Endodermal cell (in vitro differentiated cells): ENCODE measurements at regions not wholly inside any gene's neighbourhood (a gene's known extent, or its start where the extent isn't known, plus 50 kb on each side); places are given as distances from the start of the nearest gene placed in this dataset.

Experiments
- DNase-seq: peaks from one replicate; pipeline ENCODE4 v3.0.0-alpha.2; 2017
- H3K27ac ChIP-seq: 2 replicates; pipeline ENCODE4 v1.5.1; 2013; ENCODE audit warnings: mild to moderate bottlenecking, low read depth, low read length, moderate library complexity
- H3K27me3 ChIP-seq: 2 replicates; pipeline ENCODE4 v1.6.1; 2013; ENCODE audit warnings: mild to moderate bottlenecking, low read length, moderate library complexity; ENCODE audit not compliant: insufficient read depth, control insufficient read depth, poor library complexity, severe bottlenecking
- H3K36me3 ChIP-seq: 2 replicates; pipeline ENCODE4 v1.7.0; 2013; ENCODE audit warnings: mild to moderate bottlenecking, low read length, moderate library complexity; ENCODE audit not compliant: control insufficient read depth, insufficient read depth
- H3K4me1 ChIP-seq: one replicate; pipeline ENCODE4 v1.7.0; 2013; ENCODE audit warnings: low read length; ENCODE audit not compliant: control insufficient read depth, insufficient read depth
- H3K4me3 ChIP-seq: 2 replicates; pipeline ENCODE4 v1.5.1; 2013; ENCODE audit warnings: mild to moderate bottlenecking, low read length, moderate library complexity
- H3K9ac ChIP-seq: 2 replicates; pipeline ENCODE4 v1.6.1; 2013; ENCODE audit warnings: mild to moderate bottlenecking, low read length, moderate library complexity; ENCODE audit not compliant: poor library complexity, severe bottlenecking; ENCODE audit errors: extremely low read depth
- H3K9me3 ChIP-seq: 2 replicates; pipeline ENCODE4 v1.6.1; 2013; ENCODE audit warnings: mild to moderate bottlenecking, low read length, moderate library complexity; ENCODE audit not compliant: control insufficient read depth
- H3K27ac Mint-ChIP-seq: 2 replicates; pipeline ENCODE4 v1.8.0; 2020; ENCODE audit warnings: mixed read lengths
- H3K27me3 Mint-ChIP-seq: 2 replicates; pipeline ENCODE4 v1.8.0; 2021; ENCODE audit warnings: mild to moderate bottlenecking, mixed read lengths; ENCODE audit not compliant: insufficient read depth
- H3K36me3 Mint-ChIP-seq: 2 replicates; pipeline ENCODE4 v1.8.0; 2020; ENCODE audit warnings: low read depth, mixed read lengths
- H3K4me1 Mint-ChIP-seq: 2 replicates; pipeline ENCODE4 v1.8.0; 2020; ENCODE audit warnings: mixed read lengths
- H3K4me3 Mint-ChIP-seq: 2 replicates; pipeline ENCODE4 v1.8.0; 2020; ENCODE audit warnings: mild to moderate bottlenecking, moderate library complexity, mixed read lengths
- H3K9me3 Mint-ChIP-seq: 2 replicates; pipeline ENCODE4 v1.8.0; 2020; ENCODE audit warnings: mild to moderate bottlenecking, mixed read lengths
- WGBS, 2 experiments: methylation state at CpG; one replicate each; pipeline versions ENCODE4 v1.1.5 to v1.1.7; 2013; ENCODE audit warnings: missing lambda C conversion rate in 2 of 2, mixed read lengths in 1 of 2; ENCODE audit not compliant: insufficient coverage in 1 of 2, insufficient read length in 1 of 2; 5-methylcytosine and 5-hydroxymethylcytosine counted together
- TF ChIP-seq, protein P1 (sequence below): fragments of 200-600 bp; sonication (generic); conservative IDR thresholded peaks from 2 replicates; pipeline ENCODE4 v1.5.0; 2021; ENCODE audit warnings: antibody characterized with exemption, mild to moderate bottlenecking

DNA sequence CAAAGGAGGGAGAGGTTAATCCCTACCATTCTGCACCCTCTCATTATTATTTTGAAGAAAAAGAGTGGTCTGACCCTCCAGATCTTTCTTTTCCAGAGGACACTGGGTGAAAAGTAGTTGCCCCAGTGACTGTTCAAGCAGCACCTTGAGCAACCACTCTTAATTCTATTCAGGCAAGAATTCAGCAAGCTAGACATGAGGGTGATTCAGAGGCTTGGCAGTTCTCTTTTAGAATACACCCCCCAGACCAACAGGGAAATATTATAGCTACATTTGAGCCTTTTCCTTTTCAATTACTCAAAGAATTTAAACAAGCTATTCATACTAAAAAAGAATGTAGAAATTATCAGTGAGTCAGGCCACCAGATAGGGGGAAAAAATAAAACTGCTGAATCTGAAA lies 178.3 kb downstream of the MRPS30 start:
- no peak for DNase-seq
- H3K36me3 Mint-ChIP-seq, result peaks cover 4% of the 10 kb centered on the region
- H3K27ac Mint-ChIP-seq, result no peak overlapping the region
- peaks cover 82% of the 10 kb centered on the region for H3K9me3 Mint-ChIP-seq
- Histone ChIP-seq H3K9ac (no peak overlapping the region), H3K4me1 (no peaks in the 10 kb centered on the region), H3K9me3 (peaks cover 41% of the 10 kb centered on the region), H3K36me3 (no peaks in the 10 kb centered on the region), H3K27me3 (no peaks in the 10 kb centered on the region), H3K27ac (no peak overlapping the region), H3K4me3 (no peak overlapping the region)
- H3K27me3 Mint-ChIP-seq, result no peaks in the 10 kb centered on the region
- H3K4me3 Mint-ChIP-seq, result no peak overlapping the region
- H3K4me1 Mint-ChIP-seq, result no peaks in the 10 kb centered on the region
- TF ChIP-seq, protein P1, sequence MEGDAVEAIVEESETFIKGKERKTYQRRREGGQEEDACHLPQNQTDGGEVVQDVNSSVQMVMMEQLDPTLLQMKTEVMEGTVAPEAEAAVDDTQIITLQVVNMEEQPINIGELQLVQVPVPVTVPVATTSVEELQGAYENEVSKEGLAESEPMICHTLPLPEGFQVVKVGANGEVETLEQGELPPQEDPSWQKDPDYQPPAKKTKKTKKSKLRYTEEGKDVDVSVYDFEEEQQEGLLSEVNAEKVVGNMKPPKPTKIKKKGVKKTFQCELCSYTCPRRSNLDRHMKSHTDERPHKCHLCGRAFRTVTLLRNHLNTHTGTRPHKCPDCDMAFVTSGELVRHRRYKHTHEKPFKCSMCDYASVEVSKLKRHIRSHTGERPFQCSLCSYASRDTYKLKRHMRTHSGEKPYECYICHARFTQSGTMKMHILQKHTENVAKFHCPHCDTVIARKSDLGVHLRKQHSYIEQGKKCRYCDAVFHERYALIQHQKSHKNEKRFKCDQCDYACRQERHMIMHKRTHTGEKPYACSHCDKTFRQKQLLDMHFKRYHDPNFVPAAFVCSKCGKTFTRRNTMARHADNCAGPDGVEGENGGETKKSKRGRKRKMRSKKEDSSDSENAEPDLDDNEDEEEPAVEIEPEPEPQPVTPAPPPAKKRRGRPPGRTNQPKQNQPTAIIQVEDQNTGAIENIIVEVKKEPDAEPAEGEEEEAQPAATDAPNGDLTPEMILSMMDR, result no peak

DNA sequence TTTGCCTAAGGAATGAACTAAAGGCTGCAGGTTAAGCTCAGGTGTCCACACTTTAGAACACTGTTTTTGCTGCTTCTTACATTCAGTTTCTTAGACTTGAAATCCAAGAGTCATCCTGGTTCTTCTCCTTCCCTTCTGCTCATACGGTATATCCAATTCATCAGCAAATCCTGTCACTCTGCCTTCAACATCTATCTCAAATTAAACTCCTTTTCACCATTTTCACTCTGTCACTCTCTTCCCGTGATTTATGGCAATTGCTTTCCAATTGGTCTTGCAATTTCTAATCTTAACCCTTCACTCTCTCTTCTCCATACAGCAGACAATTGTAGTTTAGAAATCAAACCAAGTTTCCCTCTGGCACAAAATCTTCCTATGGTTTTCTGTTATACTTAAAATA lies 182.9 kb downstream of the MRPS30 start:
- Histone ChIP-seq H3K4me3 (no peak overlapping the region), H3K27ac (no peak overlapping the region), H3K4me1 (no peaks in the 10 kb centered on the region), H3K36me3 (no peaks in the 10 kb centered on the region), H3K9me3 (peaks cover 19% of the 10 kb centered on the region), H3K9ac (no peak overlapping the region), H3K27me3 (no peaks in the 10 kb centered on the region)
- peaks cover 3% of the 10 kb centered on the region for H3K36me3 Mint-ChIP-seq
- 82 to 89% methylated on average over 2 of the region's 2 CpGs for WGBS, 2 experiments
- H3K4me3 Mint-ChIP-seq, result no peak overlapping the region
- no peak overlapping the region for H3K27ac Mint-ChIP-seq
- TF ChIP-seq, protein P1, result no peak
- DNase-seq, result no peak
- no peaks in the 10 kb centered on the region for H3K27me3 Mint-ChIP-seq
- H3K9me3 Mint-ChIP-seq, result peaks cover 46% of the 10 kb centered on the region
- H3K4me1 Mint-ChIP-seq, result no peaks in the 10 kb centered on the region

DNA sequence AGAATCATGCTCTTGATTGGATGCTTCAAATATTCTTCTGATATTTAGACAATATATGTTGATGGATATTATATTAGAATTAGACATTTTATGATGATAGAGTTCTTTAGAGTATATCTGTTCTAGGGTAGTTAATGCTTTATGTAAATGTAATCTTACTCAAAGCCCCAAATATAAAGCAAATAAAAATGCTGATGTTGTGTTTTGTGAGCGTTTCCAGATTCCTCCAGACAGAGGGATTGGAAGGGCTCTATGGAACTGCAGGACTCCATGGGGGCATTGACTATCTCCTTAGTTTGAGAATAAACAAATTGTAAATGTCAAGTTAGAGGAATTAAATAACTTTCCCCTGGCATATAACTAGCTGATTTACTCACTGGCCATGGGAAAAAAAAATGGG lies 184.5 kb downstream of the MRPS30 start:
- Histone ChIP-seq H3K9ac (no peak overlapping the region), H3K4me3 (no peak overlapping the region), H3K27me3 (no peaks in the 10 kb centered on the region), H3K27ac (no peak overlapping the region), H3K4me1 (no peaks in the 10 kb centered on the region), H3K9me3 (peaks cover 19% of the 10 kb centered on the region), H3K36me3 (no peaks in the 10 kb centered on the region)
- TF ChIP-seq, protein P1, result no peak
- peaks cover 32% of the 10 kb centered on the region for H3K9me3 Mint-ChIP-seq
- WGBS, 2 experiments, result 93% methylated on average over 1 of the region's 1 CpG; no CpG with 5 or more reads in 1 of the 2 experiments
- peaks cover 3% of the 10 kb centered on the region for H3K36me3 Mint-ChIP-seq
- no peak overlapping the region for H3K27ac Mint-ChIP-seq
- H3K27me3 Mint-ChIP-seq, result no peaks in the 10 kb centered on the region
- H3K4me3 Mint-ChIP-seq, result no peak overlapping the region
- no peaks in the 10 kb centered on the region for H3K4me1 Mint-ChIP-seq
- no peak for DNase-seq
